IMR-90 (cell line): ENCODE measurements at regions not wholly inside any gene's neighbourhood (a gene's known extent, or its start where the extent isn't known, plus 50 kb on each side); places are given as distances from the start of the nearest gene placed in this dataset.

Source experiments
- ATAC-seq: fragments of 200-7000 bp; cut with Tn5 transposase; 2 replicates; pipeline ENCODE4 v1.9.1; 2020; ENCODE audit warnings: low read depth, mild to moderate bottlenecking, moderate library complexity
- BruUV-seq: library from RNA; stranded (reverse); fragments of 400-500 nt; replicated peaks from 2 replicates; lab custom pipeline; 2021; lab: Mats Ljungman, UMichigan
- CTCF ChIA-PET: fragments of 300-600 bp; formaldehyde crosslinking; extraction: SDS; loops from one replicate; lab custom pipeline; 2021; ENCODE audit warnings: antibody characterized with exemption; lab: Yijun Ruan, JAX
- POLR2A ChIA-PET: fragments of 300-600 bp; sonication (Branson Sonifier 250); formaldehyde crosslinking; loops from one replicate; lab custom pipeline; 2022; ENCODE audit warnings: antibody characterized with exemption; ENCODE audit not compliant: unreplicated experiment; lab: Charles Lee
- DNase-seq: peaks from one replicate; pipeline ENCODE4 v3.0.0; 2013
- H2AFZ ChIP-seq: replicated peaks from 2 replicates; pipeline ENCODE3; 2013; ENCODE audit warnings: low read length, mild to moderate bottlenecking; ENCODE audit not compliant: poor library complexity
- H2AK5ac ChIP-seq: 2 replicates; pipeline ENCODE4 v1.6.1; 2013; ENCODE audit warnings: low read depth, low read length, inconsistent platforms
- H2AK9ac ChIP-seq: replicated peaks from 2 replicates; pipeline ENCODE3; 2013; ENCODE audit warnings: mild to moderate bottlenecking, low read depth, low read length, moderate library complexity; ENCODE audit not compliant: poor library complexity
- H2BK120ac ChIP-seq: 2 replicates; pipeline ENCODE4 v1.6.1; 2013; ENCODE audit warnings: low read depth, low read length, inconsistent platforms
- H2BK15ac ChIP-seq: 3 replicates; pipeline ENCODE4 v1.6.1; 2013; ENCODE audit warnings: low read depth, low read length, inconsistent platforms
- H2BK20ac ChIP-seq: 2 replicates; pipeline ENCODE4 v1.6.1; 2013; ENCODE audit warnings: low read depth, mild to moderate bottlenecking, inconsistent platforms, low read length, moderate library complexity
- H2BK5ac ChIP-seq: 2 replicates; pipeline ENCODE4 v1.6.1; 2013; ENCODE audit warnings: mild to moderate bottlenecking, low read depth, low read length, inconsistent platforms; ENCODE audit not compliant: poor library complexity, severe bottlenecking
- H3K14ac ChIP-seq: replicated peaks from 2 replicates; pipeline ENCODE4 v1.6.1; 2013; ENCODE audit warnings: low read depth, low read length, inconsistent platforms
- H3K18ac ChIP-seq: 2 replicates; pipeline ENCODE4 v1.6.1; 2013; ENCODE audit warnings: low read depth, low read length, control low read depth
- H3K23ac ChIP-seq: 2 replicates; pipeline ENCODE4 v1.6.1; 2013; ENCODE audit warnings: low read depth, low read length, inconsistent platforms
- H3K27ac ChIP-seq: 2 replicates; pipeline ENCODE4 v1.5.1; 2013; ENCODE audit warnings: mild to moderate bottlenecking, control low read depth, low read length; ENCODE audit not compliant: insufficient read depth
- H3K27me3 ChIP-seq: 2 replicates; pipeline ENCODE4 v1.6.1; 2013; ENCODE audit warnings: low read length; ENCODE audit not compliant: control insufficient read depth, insufficient read depth
- H3K36me3 ChIP-seq: 2 replicates; pipeline ENCODE4 v1.6.1; 2013; ENCODE audit warnings: low read length, mixed read lengths; ENCODE audit not compliant: control insufficient read depth, insufficient read depth
- H3K4ac ChIP-seq: 2 replicates; pipeline ENCODE4 v1.6.1; 2013; ENCODE audit warnings: low read depth, low read length, inconsistent platforms
- H3K4me1 ChIP-seq: 2 replicates; pipeline ENCODE4 v1.6.1; 2013; ENCODE audit warnings: low read length, mixed read lengths; ENCODE audit not compliant: control insufficient read depth, insufficient read depth
- H3K4me2 ChIP-seq: 2 replicates; pipeline ENCODE4 v1.6.1; 2013; ENCODE audit warnings: low read depth, mild to moderate bottlenecking, control low read depth, low read length, moderate library complexity
- H3K4me3 ChIP-seq: 2 replicates; pipeline ENCODE4 v1.5.1; 2013; ENCODE audit warnings: low read depth, mild to moderate bottlenecking, control low read depth, low read length, moderate library complexity; ENCODE audit not compliant: insufficient read depth
- H3K56ac ChIP-seq: 2 replicates; pipeline ENCODE4 v1.6.1; 2013; ENCODE audit warnings: low read length, inconsistent platforms; ENCODE audit not compliant: insufficient read depth; ENCODE audit errors: extremely low read depth
- H3K79me1 ChIP-seq, 2 experiments: 2 replicates each; pipeline ENCODE4 v1.6.1; 2013; ENCODE audit warnings: low read length in 2 of 2, inconsistent platforms in 1 of 2, low read depth in 1 of 2
- H3K9ac ChIP-seq: 2 replicates; pipeline ENCODE4 v1.6.1; 2013; ENCODE audit warnings: low read depth, low read length, control low read depth
- H3K9me1 ChIP-seq: 2 replicates; pipeline ENCODE4 v1.6.1; 2013; ENCODE audit warnings: low read length, inconsistent platforms; ENCODE audit not compliant: insufficient read depth
- H3K9me3 ChIP-seq: 2 replicates; pipeline ENCODE4 v1.6.1; 2013; ENCODE audit warnings: low read length; ENCODE audit not compliant: control insufficient read depth, insufficient read depth
- H4K20me1 ChIP-seq: 2 replicates; pipeline ENCODE4 v1.6.1; 2013; ENCODE audit warnings: low read length, inconsistent platforms; ENCODE audit not compliant: insufficient read depth
- H4K5ac ChIP-seq: 2 replicates; pipeline ENCODE4 v1.6.1; 2013; ENCODE audit warnings: mild to moderate bottlenecking, low read depth, low read length, control low read depth
- H4K8ac ChIP-seq, 2 experiments: 2 replicates each; pipeline ENCODE4 v1.6.1; 2013; ENCODE audit warnings: low read depth in 2 of 2, low read length in 2 of 2, control low read depth in 1 of 2, inconsistent platforms in 1 of 2
- H4K91ac ChIP-seq: 2 replicates; pipeline ENCODE4 v1.6.1; 2013; ENCODE audit warnings: low read depth, low read length, inconsistent platforms; ENCODE audit not compliant: insufficient read depth
- BHLHE40 ChIP-seq: fragments of 150-350 bp; IDR thresholded peaks from 2 replicates; pipeline ENCODE4 v1.6.1; 2016; ENCODE audit warnings: mild to moderate bottlenecking, low read depth, low read length
- CHD1 ChIP-seq: IDR thresholded peaks from 2 replicates; pipeline ENCODE4 v1.6.1; 2012; ENCODE audit warnings: low read depth, low read length, improper control_type of control experiment
- NFE2L2 ChIP-seq: fragments of 150-350 bp; IDR thresholded peaks from 2 replicates; pipeline ENCODE4 v1.6.1; 2016; ENCODE audit warnings: low read depth, mild to moderate bottlenecking, low read length
- RCOR1 ChIP-seq: IDR thresholded peaks from 2 replicates; pipeline ENCODE4 v1.6.1; 2012; ENCODE audit warnings: mild to moderate bottlenecking, low read length, improper control_type of control experiment; ENCODE audit not compliant: insufficient replicate concordance
- RFX5 ChIP-seq: IDR thresholded peaks from 2 replicates; pipeline ENCODE4 v1.8.0; 2012; ENCODE audit warnings: low read depth, mild to moderate bottlenecking, low read length, moderate library complexity
- WGBS, 2 experiments: methylation state at CpG; one replicate each; pipeline versions ENCODE4 v1.1.5 to v1.1.7; 2013; ENCODE audit warnings: missing lambda C conversion rate in 2 of 2; ENCODE audit not compliant: insufficient read length in 1 of 2; ENCODE audit errors: extremely low coverage in 2 of 2; 5-methylcytosine and 5-hydroxymethylcytosine counted together
- dilution Hi-C: fragments of 300-500 bp; cut with HindIII; formaldehyde crosslinking; loops from one replicate; pipeline ENCODE4 v1.14.3; 2018; ENCODE audit warnings: low sequenced_read_pairs; ENCODE audit not compliant: unreplicated experiment
- in situ Hi-C: fragments of 300-500 bp; cut with MboI; formaldehyde crosslinking; loops from 3 replicates; pipeline ENCODE4 v1.14.3; 2019; ENCODE audit warnings: low sequenced_read_pairs, inconsistent platforms, mixed read lengths
- intact Hi-C: fragments of 100-400 bp; cut with micrococcal nuclease; formaldehyde crosslinking; loops from 2 replicates; pipeline ENCODE4 v1.10.0; 2022
- TF ChIP-seq, protein P1 (sequence below): conservative IDR thresholded peaks from 2 replicates; pipeline ENCODE4 v1.5.1; 2012; ENCODE audit warnings: mild to moderate bottlenecking, low read depth, low read length, improper control_type of control experiment

DNA sequence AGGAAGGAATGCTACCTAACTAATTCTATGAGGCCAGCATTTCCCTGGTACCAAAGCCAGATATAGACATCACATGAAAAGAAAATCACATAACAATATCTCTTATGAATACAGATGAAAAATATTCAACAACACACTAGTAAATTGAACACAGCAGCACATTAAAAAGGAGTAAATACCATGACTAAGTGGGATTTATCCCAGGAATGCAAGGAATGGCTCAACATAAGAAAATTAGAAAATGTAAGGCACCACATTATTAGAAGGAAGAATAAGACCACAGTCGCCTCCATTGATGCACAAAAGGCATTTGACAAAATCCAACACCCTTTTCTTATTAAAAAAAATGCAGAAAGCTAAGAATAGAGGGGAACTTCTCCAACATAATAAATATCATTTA lies 133.9 kb downstream of the TTC32 start:
- no peak overlapping the region for H2BK15ac ChIP-seq
- BruUV-seq: no TSS peak
- dilution Hi-C loops: no loop called here
- no peak overlapping the region for H4K91ac ChIP-seq
- H3K79me1 ChIP-seq: no peaks in the 10 kb centered on the region
- H2AFZ ChIP-seq: no peak overlapping the region
- H3K27me3 ChIP-seq: no peaks in the 10 kb centered on the region
- H3K9ac ChIP-seq: no peak overlapping the region
- peaks cover 13% of the 10 kb centered on the region for H3K4me1 ChIP-seq
- H3K9me3 ChIP-seq: no peaks in the 10 kb centered on the region
- no peak overlapping the region for H2BK5ac ChIP-seq
- H3K18ac ChIP-seq: no peak overlapping the region
- no peaks in the 10 kb centered on the region for H3K36me3 ChIP-seq
- no CpG with 5 or more reads among the region's 1 CpG for WGBS, 2 experiments
- ATAC-seq (peak; percentile 59; the same call in 1 of the 2 replicates), DNase-seq (peak; percentile 28)
- no peak for TF ChIP-seq RCOR1
- no peak for TF ChIP-seq BHLHE40
- no peak for TF ChIP-seq RFX5
- TF ChIP-seq CHD1: no peak
- TF ChIP-seq, protein P1, sequence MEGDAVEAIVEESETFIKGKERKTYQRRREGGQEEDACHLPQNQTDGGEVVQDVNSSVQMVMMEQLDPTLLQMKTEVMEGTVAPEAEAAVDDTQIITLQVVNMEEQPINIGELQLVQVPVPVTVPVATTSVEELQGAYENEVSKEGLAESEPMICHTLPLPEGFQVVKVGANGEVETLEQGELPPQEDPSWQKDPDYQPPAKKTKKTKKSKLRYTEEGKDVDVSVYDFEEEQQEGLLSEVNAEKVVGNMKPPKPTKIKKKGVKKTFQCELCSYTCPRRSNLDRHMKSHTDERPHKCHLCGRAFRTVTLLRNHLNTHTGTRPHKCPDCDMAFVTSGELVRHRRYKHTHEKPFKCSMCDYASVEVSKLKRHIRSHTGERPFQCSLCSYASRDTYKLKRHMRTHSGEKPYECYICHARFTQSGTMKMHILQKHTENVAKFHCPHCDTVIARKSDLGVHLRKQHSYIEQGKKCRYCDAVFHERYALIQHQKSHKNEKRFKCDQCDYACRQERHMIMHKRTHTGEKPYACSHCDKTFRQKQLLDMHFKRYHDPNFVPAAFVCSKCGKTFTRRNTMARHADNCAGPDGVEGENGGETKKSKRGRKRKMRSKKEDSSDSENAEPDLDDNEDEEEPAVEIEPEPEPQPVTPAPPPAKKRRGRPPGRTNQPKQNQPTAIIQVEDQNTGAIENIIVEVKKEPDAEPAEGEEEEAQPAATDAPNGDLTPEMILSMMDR: no peak
- no peak for TF ChIP-seq NFE2L2
- no peak overlapping the region for H3K56ac ChIP-seq
- CTCF ChIA-PET: no interaction called here
- H3K14ac ChIP-seq: no peak overlapping the region
- H2AK5ac ChIP-seq: no peak overlapping the region
- H3K23ac ChIP-seq: no peak overlapping the region
- H4K5ac ChIP-seq: no peak overlapping the region
- POLR2A ChIA-PET: no interaction called here
- in situ Hi-C loops: no loop called here
- no peak overlapping the region for H3K4ac ChIP-seq
- H4K20me1 ChIP-seq: no peaks in the 10 kb centered on the region
- H3K9me1 ChIP-seq: 0 out of 2 replicates have a peak, but pooled peaks cover 2% of the 10 kb centered on the region
- H4K8ac ChIP-seq: no peak overlapping the region
- H2BK20ac ChIP-seq: no peak overlapping the region
- intact Hi-C loops: no loop called here
- H3K4me2 ChIP-seq: no peak overlapping the region
- H2AK9ac ChIP-seq: no peak overlapping the region
- no peak overlapping the region for H3K27ac ChIP-seq
- H3K4me3 ChIP-seq: no peak overlapping the region
- no peak overlapping the region for H2BK120ac ChIP-seq
